ENCODE measurements at regions not wholly inside any gene's neighbourhood (a gene's known extent, or its start where the extent isn't known, plus 50 kb on each side); places are given as distances from the start of the nearest gene placed in this dataset.

DNA sequence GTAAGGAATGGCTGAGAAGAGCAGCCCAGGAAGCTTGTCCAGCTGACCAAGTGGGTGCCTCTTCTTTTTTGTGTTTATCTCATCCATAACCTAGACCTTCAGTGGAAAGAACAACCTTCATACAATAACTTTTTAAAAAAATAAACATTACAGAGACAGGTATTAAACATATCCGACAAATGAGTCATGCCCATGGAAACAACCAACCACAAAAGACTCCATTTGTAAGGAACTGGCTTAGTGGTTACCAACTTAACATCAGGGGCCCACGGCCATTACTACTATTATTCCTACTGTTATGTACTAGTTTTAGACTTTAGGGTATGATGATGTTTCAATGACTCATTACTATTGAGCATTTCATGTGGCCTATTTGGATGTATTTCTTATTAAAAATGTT, 191.7 kb upstream of the SERP2 start:
- H4K20me1 ChIP-seq (ENCODE audit: insufficient read depth) = no peaks in the 10 kb centered on the region
- no peak overlapping the region for H3K4me3 ChIP-seq
- DNase-seq = no peak
- no peaks in the 10 kb centered on the region for H3K9me3 ChIP-seq (ENCODE audit: low read depth)
- whole genome bisulfite sequencing, 2 experiments (ENCODE audit: low coverage in 1 of 2, low lambda C conversion rate in 2 of 2, missing lambda C conversion rate in 2 of 2) = 89 to 92% methylated on average over 2 of the region's 2 CpGs
- H3K79me2 ChIP-seq (ENCODE audit: insufficient read depth) = no peaks in the 10 kb centered on the region
- no peaks in the 10 kb centered on the region for H3F3A ChIP-seq (ENCODE audit: insufficient read depth)
- no peaks in the 10 kb centered on the region for H3K36me3 ChIP-seq (ENCODE audit: low read depth)
- no peaks in the 10 kb centered on the region for H3K9me2 ChIP-seq (ENCODE audit: insufficient read depth)
- no peak overlapping the region for H3K27ac ChIP-seq
- H3K4me2 ChIP-seq (ENCODE audit: unreplicated experiment) = no peak overlapping the region
- H3K27me3 ChIP-seq (replicated peaks; ENCODE audit: insufficient read depth) = no peaks in the 10 kb centered on the region
- TF ChIP-seq EZH2 (IDR thresholded peaks at IDR 0.05; ENCODE audit: insufficient read depth, poor library complexity, severe bottlenecking) (no peak), EZH2phosphoT487 (IDR thresholded peaks at IDR 0.05; ENCODE audit: insufficient read depth, low read depth) (no peak)
- H3K9ac ChIP-seq = no peak overlapping the region
- H2AFZ ChIP-seq = no peak overlapping the region
- in situ Hi-C loops (cut with MboI) = loop anchor here (25.0 kb wide), 1 partner anchor 255 kb away; no protein-coding TSS in a partner anchor
- no peaks in the 10 kb centered on the region for H3K4me1 ChIP-seq (ENCODE audit: insufficient read depth)

DNA sequence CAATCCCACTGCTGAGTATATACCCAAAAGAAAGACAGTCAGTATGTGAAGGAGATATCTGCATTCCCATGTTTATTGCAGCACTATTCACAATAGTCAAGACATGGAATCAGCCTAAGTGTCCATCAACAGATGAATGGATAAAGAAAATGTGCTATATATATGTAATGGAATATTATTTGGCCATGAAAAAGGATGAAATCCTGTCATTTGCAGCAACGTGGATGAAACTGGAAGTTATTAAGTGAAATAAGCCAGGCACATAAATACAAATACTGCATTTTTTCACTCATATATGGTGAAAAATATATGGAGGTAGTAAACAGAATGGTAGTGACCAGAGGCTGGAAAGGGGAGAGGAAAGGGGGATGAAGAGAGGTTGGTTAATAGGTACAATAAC, 188.9 kb upstream of the SERP2 start:
- no peaks in the 10 kb centered on the region for H3K79me2 ChIP-seq (ENCODE audit: insufficient read depth)
- H3K9me2 ChIP-seq (ENCODE audit: insufficient read depth) = no peaks in the 10 kb centered on the region
- no peak for DNase-seq
- H2AFZ ChIP-seq = no peak overlapping the region
- in situ Hi-C loops (cut with MboI) = loop anchor here (25.0 kb wide), 1 partner anchor 253 kb away; no protein-coding TSS in a partner anchor
- H3K36me3 ChIP-seq (ENCODE audit: low read depth) = no peaks in the 10 kb centered on the region
- no peak overlapping the region for H3K4me2 ChIP-seq (ENCODE audit: unreplicated experiment)
- no peaks in the 10 kb centered on the region for H4K20me1 ChIP-seq (ENCODE audit: insufficient read depth)
- H3K27ac ChIP-seq = no peak overlapping the region
- no peaks in the 10 kb centered on the region for H3K27me3 ChIP-seq (replicated peaks; ENCODE audit: insufficient read depth)
- H3K9me3 ChIP-seq (ENCODE audit: low read depth) = no peaks in the 10 kb centered on the region
- no peak overlapping the region for H3K4me3 ChIP-seq
- WGBS, 2 experiments (ENCODE audit: low coverage in 1 of 2, low lambda C conversion rate in 2 of 2, missing lambda C conversion rate in 2 of 2) = 12 to 21% methylated on average over 1 of the region's 1 CpG
- no peak overlapping the region for H3K9ac ChIP-seq
- peaks cover 5% of the 10 kb centered on the region; the same call in 1 of the 2 replicates for H3K4me1 ChIP-seq (ENCODE audit: insufficient read depth)
- TF ChIP-seq EZH2 (IDR thresholded peaks at IDR 0.05; ENCODE audit: insufficient read depth, poor library complexity, severe bottlenecking) (no peak), EZH2phosphoT487 (IDR thresholded peaks at IDR 0.05; ENCODE audit: insufficient read depth, low read depth) (no peak)
- H3F3A ChIP-seq (ENCODE audit: insufficient read depth) = peaks cover 14% of the 10 kb centered on the region

- no peak overlapping the region for H3K4me2 ChIP-seq (ENCODE audit: unreplicated experiment)
- no peaks in the 10 kb centered on the region for H3K9me2 ChIP-seq (ENCODE audit: insufficient read depth)
- H3K79me2 ChIP-seq (ENCODE audit: insufficient read depth) = no peaks in the 10 kb centered on the region
- in situ Hi-C loops (cut with MboI) = loop anchor here (25.0 kb wide), 1 partner anchor 249 kb away; no protein-coding TSS in a partner anchor
- H4K20me1 ChIP-seq (ENCODE audit: insufficient read depth) = no peaks in the 10 kb centered on the region
- no peak overlapping the region for H3K9ac ChIP-seq
- no peak overlapping the region for H3K27ac ChIP-seq
- no peak overlapping the region for H2AFZ ChIP-seq
- H3K4me1 ChIP-seq (ENCODE audit: insufficient read depth) = peaks cover 5% of the 10 kb centered on the region; the same call in 1 of the 2 replicates
- no peaks in the 10 kb centered on the region for H3K9me3 ChIP-seq (ENCODE audit: low read depth)
- no peak for TF ChIP-seq EZH2phosphoT487 (IDR thresholded peaks at IDR 0.05; ENCODE audit: insufficient read depth, low read depth)
- H3K36me3 ChIP-seq (ENCODE audit: low read depth) = no peaks in the 10 kb centered on the region
- H3K4me3 ChIP-seq = no peak overlapping the region
- peak; percentile 79 for DNase-seq
- 0 to 8% methylated on average over 2 of the region's 2 CpGs for WGBS, 2 experiments (ENCODE audit: low coverage in 1 of 2, low lambda C conversion rate in 2 of 2, missing lambda C conversion rate in 2 of 2)
- peaks cover 28% of the 10 kb centered on the region for H3F3A ChIP-seq (ENCODE audit: insufficient read depth)
- no peaks in the 10 kb centered on the region for H3K27me3 ChIP-seq (replicated peaks; ENCODE audit: insufficient read depth)
These were observed 185.4 kb upstream of the SERP2 start for GRCh38 chr13:44188257-44188656.

- in situ Hi-C loops (cut with MboI) = loop anchor here (25.0 kb wide), 1 partner anchor 248 kb away; no protein-coding TSS in a partner anchor
- Histone ChIP-seq H3K27me3 (replicated peaks; ENCODE audit: insufficient read depth) (no peaks in the 10 kb centered on the region), H2AFZ (no peak overlapping the region), H3K79me2 (ENCODE audit: insufficient read depth) (no peaks in the 10 kb centered on the region), H3K9ac (no peak overlapping the region), H3K4me2 (ENCODE audit: unreplicated experiment) (peak overlapping the region; percentile 6), H3K9me3 (ENCODE audit: low read depth) (no peaks in the 10 kb centered on the region), H3F3A (ENCODE audit: insufficient read depth) (peaks cover 28% of the 10 kb centered on the region), H3K4me1 (ENCODE audit: insufficient read depth) (peaks cover 5% of the 10 kb centered on the region; the same call in 1 of the 2 replicates), H3K9me2 (ENCODE audit: insufficient read depth) (no peaks in the 10 kb centered on the region), H3K36me3 (ENCODE audit: low read depth) (no peaks in the 10 kb centered on the region), H3K4me3 (no peak overlapping the region), H3K27ac (no peak overlapping the region), H4K20me1 (ENCODE audit: insufficient read depth) (no peaks in the 10 kb centered on the region)
- no peak for TF ChIP-seq EZH2 (IDR thresholded peaks at IDR 0.05; ENCODE audit: insufficient read depth, poor library complexity, severe bottlenecking)
- no peak for TF ChIP-seq EZH2phosphoT487 (IDR thresholded peaks at IDR 0.05; ENCODE audit: insufficient read depth, low read depth)
- 60 to 63% methylated on average over 1 of the region's 1 CpG for WGBS, 2 experiments (ENCODE audit: low coverage in 1 of 2, low lambda C conversion rate in 2 of 2, missing lambda C conversion rate in 2 of 2)
- DNase-seq = no peak
These were observed 184.5 kb upstream of the SERP2 start for GRCh38 chr13:44189085-44189484.

DNA sequence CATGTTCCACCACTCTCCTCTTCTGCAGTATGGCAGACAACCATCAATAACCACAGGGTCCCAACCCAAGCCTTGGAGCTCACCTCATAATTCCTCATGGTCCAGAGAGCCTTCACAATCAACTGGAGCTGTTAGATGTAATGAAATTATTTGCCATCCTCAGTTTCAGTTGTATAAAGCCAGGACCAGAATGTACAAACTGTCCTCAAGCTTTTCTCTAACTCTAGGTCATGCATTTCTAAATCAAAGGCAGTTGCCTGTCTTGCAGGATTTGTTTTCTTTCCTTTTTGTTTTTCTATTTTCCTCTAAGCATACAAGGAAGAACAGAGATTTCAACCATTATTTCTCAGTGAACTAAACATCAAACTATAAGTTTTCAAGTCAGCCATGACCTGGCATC, 182.5 kb upstream of the SERP2 start:
- peak overlapping the region; percentile 84 for H2AFZ ChIP-seq
- H3K27me3 ChIP-seq (replicated peaks; ENCODE audit: insufficient read depth) = no peaks in the 10 kb centered on the region
- H3K9me2 ChIP-seq (ENCODE audit: insufficient read depth) = no peaks in the 10 kb centered on the region
- peaks cover 5% of the 10 kb centered on the region; the same call in 1 of the 2 replicates for H3K4me1 ChIP-seq (ENCODE audit: insufficient read depth)
- no peaks in the 10 kb centered on the region for H3K9me3 ChIP-seq (ENCODE audit: low read depth)
- in situ Hi-C loops (cut with MboI) = loop anchor here (25.0 kb wide), 1 partner anchor 246 kb away; no protein-coding TSS in a partner anchor
- H3K79me2 ChIP-seq (ENCODE audit: insufficient read depth) = no peaks in the 10 kb centered on the region
- TF ChIP-seq EZH2 (IDR thresholded peaks at IDR 0.05; ENCODE audit: insufficient read depth, poor library complexity, severe bottlenecking) (no peak), EZH2phosphoT487 (IDR thresholded peaks at IDR 0.05; ENCODE audit: insufficient read depth, low read depth) (no peak)
- H3K4me3 ChIP-seq = peak overlapping the region; percentile 35
- no peaks in the 10 kb centered on the region for H3K36me3 ChIP-seq (ENCODE audit: low read depth)
- no peak for DNase-seq
- peak overlapping the region; percentile 59 for H3K4me2 ChIP-seq (ENCODE audit: unreplicated experiment)
- H3F3A ChIP-seq (ENCODE audit: insufficient read depth) = peaks cover 28% of the 10 kb centered on the region
- H3K9ac ChIP-seq = 0 out of 2 replicates have a peak overlapping the region, but pooled peaks have one; percentile 12
- no peaks in the 10 kb centered on the region for H4K20me1 ChIP-seq (ENCODE audit: insufficient read depth)
- H3K27ac ChIP-seq = no peak overlapping the region

Measured in GM23248 (cell line).